ENCODE measurements at regions not wholly inside any gene's neighbourhood (a gene's known extent, or its start where the extent isn't known, plus 50 kb on each side); places are given as distances from the start of the nearest gene placed in this dataset.
A peak's percentile ranks its signal among the peaks of the same experiment; 100 is the strongest.

DNA sequence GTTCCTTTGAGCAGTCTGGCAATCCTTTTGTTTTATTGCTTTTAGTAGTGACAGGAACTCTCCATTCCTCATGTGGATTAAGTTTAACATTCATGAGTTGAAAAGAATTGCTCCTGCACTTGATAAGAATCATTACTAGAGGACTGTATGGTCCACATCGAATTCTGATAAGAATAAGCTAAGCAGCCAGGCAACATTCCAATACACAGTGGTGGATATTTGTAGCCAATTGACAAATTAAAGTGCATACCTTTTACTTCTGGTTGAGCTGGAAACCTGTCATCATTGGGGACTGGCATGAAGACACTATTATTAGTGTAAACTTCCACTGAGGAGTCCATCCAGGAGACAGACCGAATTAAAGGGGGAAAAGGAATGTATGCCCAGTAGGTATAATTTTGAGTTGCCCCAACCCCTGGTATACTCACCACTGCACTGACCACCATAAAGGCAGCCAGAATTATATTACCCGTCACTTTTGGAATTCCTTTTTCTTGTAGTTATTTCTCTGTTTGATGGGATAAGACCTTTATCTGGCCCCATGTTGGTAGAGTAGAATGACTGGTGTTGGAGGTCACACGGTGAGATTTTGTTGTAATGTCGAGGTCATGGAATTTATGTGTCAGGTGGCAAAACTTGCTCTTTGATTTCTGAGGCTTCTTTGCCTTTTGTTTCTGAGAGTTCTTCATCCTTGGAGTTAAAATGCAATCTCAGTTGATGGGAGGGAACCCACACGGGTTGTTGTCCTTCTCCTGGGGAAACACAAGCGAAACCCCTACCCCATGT is 72.1 kb upstream of the ARL4D start:
- TF ChIP-seq YY1 (IDR thresholded peaks at IDR 0.05; ENCODE audit: insufficient read depth, insufficient read length) (no peak), ZNF274 (IDR thresholded peaks at IDR 0.05; ENCODE audit: low read depth, low read length) (no peak), SUZ12 (IDR thresholded peaks at IDR 0.05; ENCODE audit: extremely low read depth, insufficient read depth, insufficient read length) (no peak)
- Histone ChIP-seq H3K4me3 (ENCODE audit: insufficient read length, low read depth) (no peak overlapping the region), H3K9ac (ENCODE audit: insufficient read length, low read depth) (no peak overlapping the region), H3K36me3 (ENCODE audit: insufficient read depth, insufficient read length, low read length) (peaks cover 6% of the 10 kb centered on the region), H3K9me3 (ENCODE audit: insufficient read depth, low read length) (no peaks in the 10 kb centered on the region), H3K27me3 (ENCODE audit: insufficient read depth, insufficient read length) (no peaks in the 10 kb centered on the region), H3K4me1 (ENCODE audit: insufficient read depth, insufficient read length) (peaks cover 2% of the 10 kb centered on the region)
- DNase-seq (ENCODE audit: low read depth, low spot score), result no peak

- H3K36me3 ChIP-seq (ENCODE audit: insufficient read depth, insufficient read length, low read length), result peaks cover 6% of the 10 kb centered on the region
- H3K9ac ChIP-seq (ENCODE audit: insufficient read length, low read depth), result no peak overlapping the region
- no peak for DNase-seq (ENCODE audit: low read depth, low spot score)
- H3K4me1 ChIP-seq (ENCODE audit: insufficient read depth, insufficient read length), result peaks cover 2% of the 10 kb centered on the region
- no peaks in the 10 kb centered on the region for H3K27me3 ChIP-seq (ENCODE audit: insufficient read depth, insufficient read length)
- TF ChIP-seq YY1 (IDR thresholded peaks at IDR 0.05; ENCODE audit: insufficient read depth, insufficient read length) (no peak), SUZ12 (IDR thresholded peaks at IDR 0.05; ENCODE audit: extremely low read depth, insufficient read depth, insufficient read length) (no peak), ZNF274 (IDR thresholded peaks at IDR 0.05; ENCODE audit: low read depth, low read length) (no peak)
- H3K9me3 ChIP-seq (ENCODE audit: insufficient read depth, low read length), result peaks cover 13% of the 10 kb centered on the region
- H3K4me3 ChIP-seq (ENCODE audit: insufficient read length, low read depth), result no peak overlapping the region
Measured at GRCh38 chr17:43324205-43324893, 74.4 kb upstream of the ARL4D start.

DNA sequence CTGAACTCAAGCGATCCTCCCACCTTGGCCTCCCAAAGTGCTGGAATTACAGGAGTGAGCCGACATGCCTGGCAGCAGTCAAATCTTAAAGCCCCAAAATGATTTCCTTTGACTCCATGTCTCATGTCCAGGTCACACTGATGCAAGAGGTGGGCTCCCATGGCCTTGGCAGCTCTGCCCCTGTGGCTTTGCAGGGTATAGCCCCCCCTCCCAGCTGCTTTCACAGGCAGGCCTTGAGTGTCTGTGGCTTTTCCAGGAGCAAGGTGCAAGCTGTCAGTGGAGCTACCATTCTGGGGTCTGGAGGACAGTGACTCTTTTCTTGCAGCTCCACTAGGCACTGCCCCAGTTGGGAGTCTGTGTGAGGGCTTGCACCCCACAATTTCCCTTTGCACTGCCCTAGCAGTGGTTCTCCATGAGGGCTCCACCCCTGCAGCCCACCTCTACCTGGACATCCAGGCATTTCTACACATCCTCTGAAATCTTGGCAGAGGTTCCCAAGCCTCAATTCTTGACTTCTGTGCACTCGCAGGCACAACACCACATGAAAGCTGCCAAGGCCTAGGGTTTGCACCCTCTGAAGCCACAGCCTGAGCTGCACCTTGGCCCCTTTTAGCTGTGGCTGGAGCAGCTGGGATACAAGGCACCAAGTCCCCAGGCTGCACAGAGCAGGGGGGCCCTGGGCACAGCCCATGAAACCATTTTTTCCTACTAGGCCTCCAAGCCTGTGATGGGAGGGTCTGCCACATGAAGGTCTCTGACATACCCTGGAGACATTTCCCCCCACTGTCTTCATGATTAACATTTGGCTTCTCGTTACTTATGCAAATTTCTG is 79.3 kb upstream of the ARL4D start:
- DNase-seq (ENCODE audit: low read depth, low spot score), result no peak
- peaks cover 2% of the 10 kb centered on the region for H3K4me1 ChIP-seq (ENCODE audit: insufficient read depth, insufficient read length)
- peaks cover 34% of the 10 kb centered on the region for H3K9me3 ChIP-seq (ENCODE audit: insufficient read depth, low read length)
- H3K27me3 ChIP-seq (ENCODE audit: insufficient read depth, insufficient read length), result no peaks in the 10 kb centered on the region
- TF ChIP-seq ZNF274 (IDR thresholded peaks at IDR 0.05; ENCODE audit: low read depth, low read length) (no peak), SUZ12 (IDR thresholded peaks at IDR 0.05; ENCODE audit: extremely low read depth, insufficient read depth, insufficient read length) (no peak), YY1 (IDR thresholded peaks at IDR 0.05; ENCODE audit: insufficient read depth, insufficient read length) (no peak)
- H3K9ac ChIP-seq (ENCODE audit: insufficient read length, low read depth), result no peak overlapping the region
- H3K36me3 ChIP-seq (ENCODE audit: insufficient read depth, insufficient read length, low read length), result peaks cover 8% of the 10 kb centered on the region
- H3K4me3 ChIP-seq (ENCODE audit: insufficient read length, low read depth), result no peak overlapping the region

GRCh38 chr17:43316522-43317142 is 82.2 kb upstream of the ARL4D start:
- Histone ChIP-seq H3K4me3 (ENCODE audit: insufficient read length, low read depth) (no peak overlapping the region), H3K9ac (ENCODE audit: insufficient read length, low read depth) (peak overlapping the region; percentile 26), H3K27me3 (ENCODE audit: insufficient read depth, insufficient read length) (no peaks in the 10 kb centered on the region), H3K36me3 (ENCODE audit: insufficient read depth, insufficient read length, low read length) (peaks cover 4% of the 10 kb centered on the region), H3K4me1 (ENCODE audit: insufficient read depth, insufficient read length) (no peaks in the 10 kb centered on the region), H3K9me3 (ENCODE audit: insufficient read depth, low read length) (peaks cover 34% of the 10 kb centered on the region)
- TF ChIP-seq YY1 (IDR thresholded peaks at IDR 0.05; ENCODE audit: insufficient read depth, insufficient read length) (no peak), SUZ12 (IDR thresholded peaks at IDR 0.05; ENCODE audit: extremely low read depth, insufficient read depth, insufficient read length) (no peak), ZNF274 (IDR thresholded peaks at IDR 0.05; ENCODE audit: low read depth, low read length) (no peak)
- DNase-seq (ENCODE audit: low read depth, low spot score), result no peak

DNA sequence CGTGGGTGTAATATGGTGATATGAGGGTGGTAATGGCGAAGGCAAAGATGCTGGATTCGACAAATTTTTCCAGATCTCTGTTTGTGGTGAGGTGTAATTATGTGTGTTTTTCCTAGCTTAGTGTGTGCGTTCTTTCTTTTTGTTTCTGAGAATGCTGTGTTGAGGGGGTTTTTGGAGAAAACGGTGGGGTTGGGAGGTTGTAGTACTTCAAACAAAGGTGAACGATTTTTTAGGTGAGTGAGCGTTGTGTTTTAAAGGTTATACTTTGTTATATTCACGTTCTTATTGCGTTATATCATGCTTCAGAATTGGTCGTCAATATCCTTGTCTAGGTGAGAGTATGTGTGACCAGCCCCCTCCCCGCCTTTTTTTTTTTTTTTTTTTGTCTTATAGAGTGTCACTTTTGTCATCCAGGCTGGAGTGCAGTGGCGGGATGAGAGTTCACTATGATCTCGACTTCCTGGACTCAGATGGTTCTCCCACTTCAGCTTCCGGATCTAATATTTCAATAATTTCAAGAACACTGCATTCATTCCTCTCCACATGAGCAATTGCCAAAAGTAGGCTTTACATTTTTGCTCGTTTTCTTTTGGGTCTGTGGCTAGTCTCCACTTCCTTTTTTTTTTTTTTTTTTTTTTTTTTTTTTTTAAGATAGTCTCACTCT is 82.2 kb upstream of the RNU2-1 start:
- Histone ChIP-seq H3K4me3 (ENCODE audit: insufficient read length, low read depth) (no peak overlapping the region), H3K9me3 (ENCODE audit: insufficient read depth, low read length) (peaks cover 34% of the 10 kb centered on the region), H3K36me3 (ENCODE audit: insufficient read depth, insufficient read length, low read length) (peaks cover 4% of the 10 kb centered on the region), H3K27me3 (ENCODE audit: insufficient read depth, insufficient read length) (no peaks in the 10 kb centered on the region), H3K4me1 (ENCODE audit: insufficient read depth, insufficient read length) (no peaks in the 10 kb centered on the region), H3K9ac (ENCODE audit: insufficient read length, low read depth) (no peak overlapping the region)
- DNase-seq (ENCODE audit: low read depth, low spot score), result no peak
- TF ChIP-seq YY1 (IDR thresholded peaks at IDR 0.05; ENCODE audit: insufficient read depth, insufficient read length) (no peak), SUZ12 (IDR thresholded peaks at IDR 0.05; ENCODE audit: extremely low read depth, insufficient read depth, insufficient read length) (no peak), ZNF274 (IDR thresholded peaks at IDR 0.05; ENCODE audit: low read depth, low read length) (no peak)

- Histone ChIP-seq H3K9me3 (ENCODE audit: insufficient read depth, low read length) (peaks cover 31% of the 10 kb centered on the region), H3K4me3 (ENCODE audit: insufficient read length, low read depth) (no peak overlapping the region), H3K9ac (ENCODE audit: insufficient read length, low read depth) (no peak overlapping the region), H3K4me1 (ENCODE audit: insufficient read depth, insufficient read length) (no peaks in the 10 kb centered on the region), H3K36me3 (ENCODE audit: insufficient read depth, insufficient read length, low read length) (peaks cover 4% of the 10 kb centered on the region), H3K27me3 (ENCODE audit: insufficient read depth, insufficient read length) (no peaks in the 10 kb centered on the region)
- TF ChIP-seq ZNF274 (IDR thresholded peaks at IDR 0.05; ENCODE audit: low read depth, low read length) (no peak), SUZ12 (IDR thresholded peaks at IDR 0.05; ENCODE audit: extremely low read depth, insufficient read depth, insufficient read length) (no peak), YY1 (IDR thresholded peaks at IDR 0.05; ENCODE audit: insufficient read depth, insufficient read length) (no peak)
- no peak for DNase-seq (ENCODE audit: low read depth, low spot score)
Measured at GRCh38 chr17:43315369-43315768, 81.6 kb upstream of the RNU2-1 start.
